Loucy (cell line): ENCODE measurements at regions not wholly inside any gene's neighbourhood (a gene's known extent, or its start where the extent isn't known, plus 50 kb on each side); places are given as distances from the start of the nearest gene placed in this dataset.

Experiments
- CTCF ChIP-seq: fragments of 200-600 bp; sonication (generic); conservative IDR thresholded peaks from 2 replicates; pipeline ENCODE4 v1.5.1; 2014; ENCODE audit warnings: mild to moderate bottlenecking, antibody characterized with exemption, low read length
- EZH2phosphoT487 ChIP-seq: fragments of 200-600 bp; IDR thresholded peaks from 2 replicates; pipeline ENCODE4 v1.6.1; 2018; ENCODE audit warnings: antibody characterized with exemption, mild to moderate bottlenecking, moderate library complexity, borderline replicate concordance

- TF ChIP-seq CTCF (no peak), EZH2phosphoT487 (no peak)
These were observed 1359.6 kb downstream of the FSCB start for GRCh38 chr14:43147485-43147884.
